ENCODE measurements at regions not wholly inside any gene's neighbourhood (a gene's known extent, or its start where the extent isn't known, plus 50 kb on each side); places are given as distances from the start of the nearest gene placed in this dataset.

DNA sequence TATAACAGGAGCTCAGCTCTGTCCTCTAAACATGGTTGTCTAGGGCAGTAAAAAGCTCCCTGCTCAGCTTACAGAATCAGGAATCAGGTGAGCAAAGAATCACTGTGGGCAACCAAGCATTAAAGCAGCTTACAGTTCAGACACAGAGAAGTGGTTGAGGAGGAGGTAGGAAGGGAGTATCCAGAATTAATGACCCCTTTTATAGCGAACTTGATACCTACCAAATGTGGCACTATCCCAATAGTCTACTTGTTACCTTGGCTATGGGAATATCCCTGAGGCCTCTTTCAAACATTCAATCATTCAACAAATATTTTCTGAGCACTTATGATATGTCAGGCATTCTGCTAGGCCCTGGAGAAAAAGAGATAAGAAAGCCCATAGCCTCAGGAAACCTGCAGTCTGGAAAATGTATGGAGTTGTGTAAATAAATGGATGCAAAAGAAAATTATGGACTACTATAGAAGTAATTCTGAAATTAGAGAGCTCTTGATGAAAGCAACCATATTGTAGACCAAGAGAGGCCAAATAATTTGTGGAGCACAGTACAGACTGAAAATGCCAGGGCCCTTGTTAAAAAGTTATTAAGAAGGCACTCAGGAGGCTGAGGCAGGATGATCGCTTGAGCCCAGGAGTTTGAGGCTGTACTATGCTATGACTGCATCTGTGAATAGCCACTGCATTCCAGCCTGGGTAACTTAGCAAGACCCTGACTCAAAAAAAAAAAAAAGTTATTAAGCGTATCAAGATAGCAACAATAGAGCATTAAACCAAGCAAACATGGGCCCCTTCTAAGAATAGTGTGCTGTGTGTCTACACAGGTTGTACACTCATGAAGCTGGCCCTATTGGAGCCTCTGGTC, 134.0 kb upstream of the CPSF6 start:
- CTCF ChIA-PET, result no interaction called here
- Histone ChIP-seq H3K27ac (no peak overlapping the region), H3K36me3 (ENCODE audit: low read depth) (no peaks in the 10 kb centered on the region), H3F3A (ENCODE audit: insufficient read depth, low read depth) (no peaks in the 10 kb centered on the region), H3K9me2 (ENCODE audit: insufficient read depth) (no peaks in the 10 kb centered on the region), H3K4me2 (no peak overlapping the region), H3K4me3 (no peak overlapping the region), H3K4me1 (replicated peaks; ENCODE audit: insufficient read depth) (no peaks in the 10 kb centered on the region), H4K20me1 (ENCODE audit: insufficient read depth) (no peaks in the 10 kb centered on the region), H2AFZ (no peak overlapping the region), H3K9me3 (ENCODE audit: insufficient read depth, low read depth) (no peaks in the 10 kb centered on the region), H3K79me2 (ENCODE audit: low read depth) (no peaks in the 10 kb centered on the region), H3K27me3 (ENCODE audit: insufficient read depth, low read depth) (no peaks in the 10 kb centered on the region)
- POLR2A ChIA-PET (ENCODE audit: unreplicated experiment), result no interaction called here
- intact Hi-C loops (cut with micrococcal nuclease; ENCODE audit: unreplicated experiment), result no loop called here
- DNase-seq, result no peak
- no TSS peak for BruUV-seq (replicated peaks)
- TF ChIP-seq, protein P1, sequence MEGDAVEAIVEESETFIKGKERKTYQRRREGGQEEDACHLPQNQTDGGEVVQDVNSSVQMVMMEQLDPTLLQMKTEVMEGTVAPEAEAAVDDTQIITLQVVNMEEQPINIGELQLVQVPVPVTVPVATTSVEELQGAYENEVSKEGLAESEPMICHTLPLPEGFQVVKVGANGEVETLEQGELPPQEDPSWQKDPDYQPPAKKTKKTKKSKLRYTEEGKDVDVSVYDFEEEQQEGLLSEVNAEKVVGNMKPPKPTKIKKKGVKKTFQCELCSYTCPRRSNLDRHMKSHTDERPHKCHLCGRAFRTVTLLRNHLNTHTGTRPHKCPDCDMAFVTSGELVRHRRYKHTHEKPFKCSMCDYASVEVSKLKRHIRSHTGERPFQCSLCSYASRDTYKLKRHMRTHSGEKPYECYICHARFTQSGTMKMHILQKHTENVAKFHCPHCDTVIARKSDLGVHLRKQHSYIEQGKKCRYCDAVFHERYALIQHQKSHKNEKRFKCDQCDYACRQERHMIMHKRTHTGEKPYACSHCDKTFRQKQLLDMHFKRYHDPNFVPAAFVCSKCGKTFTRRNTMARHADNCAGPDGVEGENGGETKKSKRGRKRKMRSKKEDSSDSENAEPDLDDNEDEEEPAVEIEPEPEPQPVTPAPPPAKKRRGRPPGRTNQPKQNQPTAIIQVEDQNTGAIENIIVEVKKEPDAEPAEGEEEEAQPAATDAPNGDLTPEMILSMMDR (conservative IDR thresholded peaks at IDR 0.05), result no peak
- TF ChIP-seq EZH2 (IDR thresholded peaks at IDR 0.05; ENCODE audit: low read depth), result no peak

DNA sequence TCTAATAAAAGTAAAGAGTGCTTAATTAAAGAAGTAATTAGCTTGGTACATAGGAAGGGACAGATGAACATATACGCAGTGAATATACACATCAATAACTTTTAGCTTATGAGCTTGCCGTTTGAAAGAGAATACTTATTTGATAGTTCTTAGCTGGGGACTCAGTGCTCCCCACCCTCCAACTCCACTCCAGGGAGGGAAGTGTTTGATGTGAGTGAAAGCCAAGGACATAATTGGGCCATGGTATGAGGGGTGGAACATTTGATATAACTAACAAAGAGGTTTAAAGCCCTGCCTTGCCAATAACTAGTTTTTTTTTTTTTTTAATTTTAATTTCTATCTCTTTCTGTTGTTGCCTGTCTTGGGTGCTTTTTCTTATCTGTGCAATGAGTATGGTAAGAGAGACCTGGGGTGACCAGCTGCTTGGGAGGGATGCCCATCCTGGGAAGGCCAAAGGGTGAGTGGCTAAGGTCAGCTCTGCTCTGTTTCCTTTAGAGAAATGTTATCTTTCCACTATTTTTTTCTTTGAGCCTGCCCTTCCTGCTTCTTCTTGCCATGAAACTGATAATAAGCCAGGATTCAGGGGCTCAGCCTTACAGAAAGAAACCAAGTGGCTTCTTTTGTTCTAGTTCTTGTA, 132.8 kb upstream of the CPSF6 start:
- H3K9me3 ChIP-seq (ENCODE audit: insufficient read depth, low read depth), result no peaks in the 10 kb centered on the region

DNA sequence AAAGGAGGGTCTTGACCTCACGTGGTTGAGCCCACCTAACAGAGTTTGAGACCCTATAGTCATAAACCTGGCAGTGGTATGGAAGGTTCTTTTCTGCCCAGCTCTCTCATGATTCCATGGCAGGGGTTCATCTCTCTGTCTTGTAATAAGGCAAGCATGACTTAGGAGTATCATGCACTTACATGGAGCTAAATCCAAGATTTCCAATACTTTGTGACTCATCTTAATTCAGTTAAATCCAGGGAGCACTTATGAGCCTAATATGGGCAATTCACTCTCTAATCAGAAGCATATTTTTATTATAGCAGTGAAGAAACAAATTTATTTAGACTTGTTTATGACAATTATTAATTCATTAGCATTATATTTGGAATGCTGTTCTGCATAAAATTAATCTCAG, 131.8 kb upstream of the CPSF6 start:
- Histone ChIP-seq H3K9me2 (ENCODE audit: insufficient read depth) (no peaks in the 10 kb centered on the region), H3K9me3 (ENCODE audit: insufficient read depth, low read depth) (no peaks in the 10 kb centered on the region), H3K4me3 (no peak overlapping the region), H3K36me3 (ENCODE audit: low read depth) (no peaks in the 10 kb centered on the region), H3F3A (ENCODE audit: insufficient read depth, low read depth) (no peaks in the 10 kb centered on the region), H4K20me1 (ENCODE audit: insufficient read depth) (no peaks in the 10 kb centered on the region), H3K79me2 (ENCODE audit: low read depth) (no peaks in the 10 kb centered on the region), H3K4me2 (no peak overlapping the region), H3K4me1 (replicated peaks; ENCODE audit: insufficient read depth) (no peaks in the 10 kb centered on the region), H2AFZ (no peak overlapping the region), H3K27me3 (ENCODE audit: insufficient read depth, low read depth) (no peaks in the 10 kb centered on the region), H3K27ac (no peak overlapping the region)
- CTCF ChIA-PET, result no interaction called here
- TF ChIP-seq, protein P1 (conservative IDR thresholded peaks at IDR 0.05), result no peak
- intact Hi-C loops (cut with micrococcal nuclease; ENCODE audit: unreplicated experiment), result no loop called here
- no TSS peak for BruUV-seq (replicated peaks)
- DNase-seq, result no peak
- POLR2A ChIA-PET (ENCODE audit: unreplicated experiment), result no interaction called here

More for the DNA sequence above, 132.8 kb upstream of the CPSF6 start:
- Histone ChIP-seq H3K4me1 (replicated peaks; ENCODE audit: insufficient read depth) (no peaks in the 10 kb centered on the region), H3K27ac (no peak overlapping the region), H3K4me2 (no peak overlapping the region), H3K27me3 (ENCODE audit: insufficient read depth, low read depth) (no peaks in the 10 kb centered on the region), H4K20me1 (ENCODE audit: insufficient read depth) (no peaks in the 10 kb centered on the region), H3K9me2 (ENCODE audit: insufficient read depth) (no peaks in the 10 kb centered on the region), H3F3A (ENCODE audit: insufficient read depth, low read depth) (no peaks in the 10 kb centered on the region), H2AFZ (no peak overlapping the region), H3K36me3 (ENCODE audit: low read depth) (no peaks in the 10 kb centered on the region), H3K4me3 (no peak overlapping the region), H3K79me2 (ENCODE audit: low read depth) (no peaks in the 10 kb centered on the region)
- POLR2A ChIA-PET (ENCODE audit: unreplicated experiment), result no interaction called here
- CTCF ChIA-PET, result no interaction called here
- TF ChIP-seq EZH2 (IDR thresholded peaks at IDR 0.05; ENCODE audit: low read depth), result no peak
- TF ChIP-seq, protein P1 (conservative IDR thresholded peaks at IDR 0.05), result no peak
- no peak for DNase-seq
- BruUV-seq (replicated peaks), result no TSS peak
- intact Hi-C loops (cut with micrococcal nuclease; ENCODE audit: unreplicated experiment), result no loop called here

Data from PC-9 (cell line).